A673 (cell line): ENCODE measurements at regions not wholly inside any gene's neighbourhood (a gene's known extent, or its start where the extent isn't known, plus 50 kb on each side); places are given as distances from the start of the nearest gene placed in this dataset.
"Not testable (repeated sequence)": the region's sequence is repeated elsewhere in the genome, so short reads cannot be mapped to it uniquely, and the experiment has no call there.

Experiments
- BruUV-seq: library from RNA; stranded (reverse); fragments of 400-500 nt; replicated peaks from 2 replicates; lab custom pipeline; 2021; lab: Mats Ljungman, UMichigan
- CTCF ChIA-PET: fragments of 300-600 bp; sonication (Branson Sonifier 250); formaldehyde crosslinking; loops from one replicate; lab custom pipeline; 2022; ENCODE audit warnings: antibody characterized with exemption; lab: Charles Lee
- POLR2A ChIA-PET: fragments of 300-600 bp; sonication (Branson Sonifier 250); formaldehyde crosslinking; loops from one replicate; lab custom pipeline; 2022; ENCODE audit warnings: antibody characterized with exemption; ENCODE audit not compliant: low non-redundant PET; lab: Charles Lee
- DNase-seq: peaks from one replicate; pipeline ENCODE4 v3.0.0-alpha.2; 2015; ENCODE audit warnings: low spot score
- H3K27ac ChIP-seq: fragments of 200-600 bp; sonication (generic); 2 replicates; pipeline ENCODE4 v1.5.1; 2016; ENCODE audit warnings: mixed run types, low read depth, mild to moderate bottlenecking, mixed read lengths, antibody characterized with exemption, low read length; ENCODE audit not compliant: poor library complexity, severe bottlenecking
- H3K27me3 ChIP-seq: fragments of 200-600 bp; sonication (generic); replicated peaks from 2 replicates; pipeline ENCODE4 v1.6.1; 2017; ENCODE audit warnings: mixed run types, low read depth, mild to moderate bottlenecking, mixed read lengths, antibody characterized with exemption, low read length; ENCODE audit not compliant: insufficient read depth, poor library complexity
- H3K36me3 ChIP-seq: fragments of 200-600 bp; sonication (generic); 2 replicates; pipeline ENCODE4 v1.6.1; 2016; ENCODE audit warnings: mixed run types, mild to moderate bottlenecking, mixed read lengths, antibody characterized with exemption, low read length; ENCODE audit not compliant: insufficient read depth, poor library complexity, severe bottlenecking
- H3K4me1 ChIP-seq: fragments of 200-600 bp; sonication (generic); 2 replicates; pipeline ENCODE4 v1.6.1; 2017; ENCODE audit warnings: mixed run types, mild to moderate bottlenecking, mixed read lengths, antibody characterized with exemption, low read length; ENCODE audit not compliant: insufficient read depth, poor library complexity, severe bottlenecking
- H3K4me3 ChIP-seq: fragments of 200-600 bp; sonication (generic); 2 replicates; pipeline ENCODE4 v1.5.1; 2016; ENCODE audit warnings: low read depth, mixed run types, mild to moderate bottlenecking, mixed read lengths, low read length; ENCODE audit not compliant: poor library complexity, severe bottlenecking
- H3K9me3 ChIP-seq: fragments of 200-600 bp; sonication (generic); 2 replicates; pipeline ENCODE4 v1.6.1; 2016; ENCODE audit warnings: mixed run types, low read depth, mild to moderate bottlenecking, mixed read lengths, antibody characterized with exemption, low read length; ENCODE audit not compliant: poor library complexity, severe bottlenecking
- intact Hi-C: fragments of 100-400 bp; cut with micrococcal nuclease; formaldehyde crosslinking; loops from one replicate; pipeline ENCODE4 v1.10.0; 2022; ENCODE audit not compliant: unreplicated experiment

GRCh38 chr2:87956613-87957012 lies 59.7 kb downstream of the RNU2-63P start:
- POLR2A ChIA-PET, H3K27me3 ChIP-seq, CTCF ChIA-PET, H3K9me3 ChIP-seq, H3K36me3 ChIP-seq, intact Hi-C loops, H3K4me1 ChIP-seq, H3K4me3 ChIP-seq, BruUV-seq, H3K27ac ChIP-seq: not testable (repeated sequence)
- DNase-seq: peak; percentile 23

- DNase-seq, intact Hi-C loops, H3K27me3 ChIP-seq, H3K4me1 ChIP-seq, CTCF ChIA-PET, H3K27ac ChIP-seq, POLR2A ChIA-PET, BruUV-seq, H3K9me3 ChIP-seq, H3K36me3 ChIP-seq, H3K4me3 ChIP-seq: not testable (repeated sequence)
Measured at GRCh38 chr2:87949008-87949407, 67.3 kb downstream of the RNU2-63P start.

- H3K4me3 ChIP-seq, BruUV-seq, H3K9me3 ChIP-seq, H3K36me3 ChIP-seq, CTCF ChIA-PET, POLR2A ChIA-PET, H3K4me1 ChIP-seq, H3K27me3 ChIP-seq, DNase-seq, H3K27ac ChIP-seq, intact Hi-C loops: not testable (repeated sequence)
Measured at GRCh38 chr2:87946644-87947370, 69.5 kb downstream of the RNU2-63P start.

- not testable (repeated sequence) for BruUV-seq
Measured at GRCh38 chr2:87939299-87939698, 77.0 kb downstream of the RNU2-63P start.

GRCh38 chr2:87919023-87919665 lies 93.5 kb upstream of the RGPD2 start:
- BruUV-seq, DNase-seq, intact Hi-C loops, POLR2A ChIA-PET, H3K4me1 ChIP-seq, H3K27me3 ChIP-seq, H3K36me3 ChIP-seq, H3K4me3 ChIP-seq, H3K9me3 ChIP-seq, CTCF ChIA-PET, H3K27ac ChIP-seq: not testable (repeated sequence)

More at GRCh38 chr2:87939299-87939698, 77.0 kb downstream of the RNU2-63P start:
- H3K4me1 ChIP-seq, H3K36me3 ChIP-seq, H3K27ac ChIP-seq, H3K4me3 ChIP-seq, DNase-seq, intact Hi-C loops, H3K9me3 ChIP-seq, H3K27me3 ChIP-seq, CTCF ChIA-PET, POLR2A ChIA-PET: not testable (repeated sequence)

GRCh38 chr2:87917194-87917593 lies 91.6 kb upstream of the RGPD2 start:
- DNase-seq, intact Hi-C loops, H3K27me3 ChIP-seq, POLR2A ChIA-PET, BruUV-seq, H3K27ac ChIP-seq, CTCF ChIA-PET, H3K9me3 ChIP-seq, H3K4me1 ChIP-seq, H3K4me3 ChIP-seq, H3K36me3 ChIP-seq: not testable (repeated sequence)

- intact Hi-C loops, POLR2A ChIA-PET, DNase-seq, H3K36me3 ChIP-seq, H3K4me3 ChIP-seq, H3K9me3 ChIP-seq, BruUV-seq, H3K4me1 ChIP-seq, H3K27ac ChIP-seq, CTCF ChIA-PET, H3K27me3 ChIP-seq: not testable (repeated sequence)
Measured at GRCh38 chr2:87910848-87911247, 85.3 kb upstream of the RGPD2 start.
